GM19468 (cell line): ENCODE measurements at regions not wholly inside any gene's neighbourhood (a gene's known extent, or its start where the extent isn't known, plus 50 kb on each side); places are given as distances from the start of the nearest gene placed in this dataset.

Experiments
- ATAC-seq: cut with Tn5 transposase; IDR thresholded peaks from one replicate; pipeline ENCODE4 v1.9.1; 2021; ENCODE audit warnings: mild to moderate bottlenecking, moderate library complexity, moderate number of reproducible peaks; ENCODE audit not compliant: unreplicated experiment; ENCODE audit errors: extremely low read depth

- no peak for ATAC-seq
Measured at GRCh38 chr17:72336026-72336803, 215.4 kb downstream of the SOX9 start.

GRCh38 chr17:72336804-72337070, 215.9 kb downstream of the SOX9 start:
- no peak for ATAC-seq

DNA sequence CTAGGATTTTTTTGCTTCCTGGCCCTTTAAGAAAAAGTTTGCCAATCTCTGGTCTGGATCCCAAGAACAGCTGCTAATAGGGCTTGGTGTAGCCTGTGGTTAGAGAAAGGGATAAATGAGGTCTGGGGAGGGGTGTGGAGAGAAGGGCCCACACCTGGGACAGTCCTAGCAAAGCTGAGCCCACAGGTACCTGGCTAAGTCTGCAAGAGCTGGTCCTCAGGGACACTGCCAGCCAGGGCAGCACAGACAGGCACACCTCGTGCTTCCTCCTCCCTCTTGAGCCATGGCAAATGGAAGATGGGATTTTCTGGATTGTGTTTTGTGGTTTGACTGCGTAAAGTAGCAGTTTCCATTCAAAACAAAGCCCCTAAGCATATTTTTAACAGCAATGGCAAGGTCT, 217.5 kb downstream of the SOX9 start:
- no peak for ATAC-seq

DNA sequence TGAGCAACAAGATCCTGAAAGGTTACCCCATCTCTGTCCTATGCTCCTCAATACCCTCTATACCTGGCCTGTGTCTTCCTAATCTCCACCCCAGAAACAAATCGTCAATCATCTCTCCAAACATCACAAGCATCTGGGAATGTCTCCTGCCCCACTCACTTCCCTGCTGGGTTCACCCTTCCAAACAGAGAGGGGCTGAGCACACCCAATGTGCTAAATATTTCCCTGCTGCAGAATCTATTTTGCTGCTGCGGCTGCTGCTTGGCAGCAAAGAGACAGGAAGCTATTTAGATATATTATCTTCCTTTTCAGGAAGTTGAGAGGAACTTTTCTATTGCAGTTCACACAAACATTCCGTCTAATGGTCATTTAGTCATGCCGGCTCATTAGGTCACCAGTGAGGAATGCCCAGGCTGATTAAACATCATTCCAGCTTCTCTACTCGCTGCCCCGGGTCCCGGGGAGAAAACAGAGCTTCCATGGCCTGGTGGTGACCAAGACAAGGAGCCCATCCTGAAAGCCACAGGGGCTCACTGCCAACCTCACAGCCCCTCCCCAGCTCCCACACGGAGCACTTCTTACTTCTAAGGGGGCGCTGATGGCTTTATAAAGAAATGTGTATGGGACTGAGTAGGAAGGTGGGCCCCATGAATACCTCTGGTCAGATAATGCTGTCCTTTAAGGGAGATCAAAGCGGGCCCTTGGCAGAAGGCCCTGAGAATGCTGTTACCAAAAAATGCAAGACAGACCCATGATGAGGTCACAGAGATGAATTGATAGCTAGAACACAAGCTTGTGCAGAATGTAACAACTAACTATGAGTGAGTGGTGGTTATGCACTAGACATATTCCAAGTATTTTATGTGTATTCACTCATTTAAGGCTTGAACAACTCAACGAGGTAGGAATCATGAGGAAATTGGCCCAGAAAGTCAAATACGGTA, 218.3 kb downstream of the SOX9 start:
- no peak for ATAC-seq

- ATAC-seq, result no peak
Measured at GRCh38 chr17:72340836-72341235, 220.0 kb downstream of the SOX9 start.

GRCh38 chr17:72342061-72342460, 221.2 kb downstream of the SOX9 start:
- no peak for ATAC-seq

GRCh38 chr17:72342627-72343527, 222.1 kb downstream of the SOX9 start:
- ATAC-seq, result no peak

- ATAC-seq, result no peak
Measured at GRCh38 chr17:72343911-72344310, 223.1 kb downstream of the SOX9 start.

DNA sequence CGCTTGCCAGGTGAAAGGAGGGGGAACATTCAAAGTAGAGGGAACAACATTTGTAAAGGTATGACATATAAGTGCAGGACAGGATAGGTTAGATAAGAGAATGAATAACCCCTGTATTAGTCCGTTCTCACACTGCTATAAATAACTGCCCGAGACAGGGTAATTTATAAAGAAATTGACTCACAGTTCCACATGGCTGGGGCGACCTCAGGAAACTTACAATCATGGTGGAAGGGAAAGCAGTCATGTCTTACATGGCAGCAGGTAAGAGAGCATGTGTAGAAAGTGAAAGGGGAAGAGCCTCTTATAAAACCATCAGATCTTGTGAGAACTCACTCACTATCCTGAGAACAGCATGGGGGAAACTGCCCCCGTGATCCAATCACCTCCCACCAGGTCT, 223.8 kb downstream of the SOX9 start:
- ATAC-seq, result no peak

- ATAC-seq, result no peak
Measured at GRCh38 chr17:72345088-72345487, 224.3 kb downstream of the SOX9 start.

GRCh38 chr17:72345536-72345935, 224.7 kb downstream of the SOX9 start:
- ATAC-seq, result no peak

GRCh38 chr17:72346306-72346705, 225.5 kb downstream of the SOX9 start:
- no peak for ATAC-seq

GRCh38 chr17:72349011-72349410, 228.2 kb downstream of the SOX9 start:
- ATAC-seq, result no peak

DNA sequence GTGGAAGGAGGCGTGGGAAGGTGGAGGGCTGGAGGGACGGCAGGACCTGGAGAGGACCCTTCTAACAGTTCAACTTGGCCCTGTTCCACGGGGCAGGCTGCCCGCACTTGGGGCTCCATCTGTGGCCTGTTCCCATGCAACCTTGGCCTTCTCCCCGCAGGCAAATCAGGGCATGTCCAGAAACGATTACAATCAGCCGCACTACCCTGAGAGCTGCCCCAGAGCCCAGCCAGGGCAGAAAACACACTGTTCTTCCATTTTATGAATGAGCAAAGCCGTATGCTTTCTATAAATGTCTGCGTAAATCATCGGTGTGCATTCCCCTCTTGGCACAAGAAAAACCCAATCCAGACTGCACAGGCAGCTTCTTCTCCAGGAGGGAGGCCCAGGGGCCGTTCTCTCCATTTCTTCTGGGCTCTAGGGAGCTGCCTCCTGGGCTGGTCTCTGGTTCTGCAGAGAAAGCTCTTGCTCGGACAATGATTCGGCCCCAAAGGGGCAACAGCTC, 228.7 kb downstream of the SOX9 start:
- no peak for ATAC-seq

- ATAC-seq, result no peak
Measured at GRCh38 chr17:72350073-72350472, 229.3 kb downstream of the SOX9 start.

GRCh38 chr17:72351365-72351764, 230.5 kb downstream of the SOX9 start:
- ATAC-seq, result no peak

- ATAC-seq, result no peak
Measured at GRCh38 chr17:72351884-72352346, 231.1 kb downstream of the SOX9 start.

DNA sequence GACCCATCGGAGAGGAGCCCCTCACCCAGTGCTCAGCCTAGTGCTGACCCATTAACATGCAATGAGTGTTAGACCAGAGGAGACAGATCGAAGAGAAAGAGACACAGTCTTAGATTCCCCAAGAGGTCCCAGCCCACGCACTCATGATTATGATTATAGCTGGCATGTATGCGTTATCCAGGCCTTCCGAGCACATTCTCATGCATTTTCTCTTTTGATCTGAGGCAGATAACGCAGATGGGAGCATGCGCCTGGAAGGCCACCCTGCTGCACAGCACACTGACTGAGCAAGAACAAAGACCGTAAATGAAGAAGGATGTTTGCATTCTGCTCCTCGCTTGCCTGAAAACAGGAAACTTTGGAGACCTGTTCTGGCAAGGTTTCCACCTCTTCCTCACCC, 232.7 kb downstream of the SOX9 start:
- ATAC-seq, result no peak

DNA sequence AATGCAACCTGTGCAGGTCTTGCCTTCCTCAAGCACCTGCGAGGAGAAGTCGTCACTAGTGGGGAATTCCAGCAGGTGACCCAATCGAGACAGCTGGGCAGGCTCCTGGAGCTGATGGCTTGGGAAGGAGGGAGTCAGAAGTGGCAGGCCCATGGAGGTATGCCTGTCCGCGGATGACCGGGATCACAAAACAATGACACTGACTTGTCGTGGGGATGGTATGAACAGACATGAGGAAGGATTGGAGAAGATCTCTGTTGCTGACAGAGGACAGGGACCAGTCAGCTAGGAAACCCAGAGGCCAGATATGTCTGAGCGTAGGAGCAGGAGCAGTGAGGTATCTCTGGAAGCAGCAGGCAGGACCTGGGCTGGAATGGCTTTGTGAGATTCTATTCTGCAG, 233.3 kb downstream of the SOX9 start:
- ATAC-seq, result no peak

- ATAC-seq, result no peak
Measured at GRCh38 chr17:72357764-72358365, 237.0 kb downstream of the SOX9 start.
